ENCODE measurements at regions not wholly inside any gene's neighbourhood (a gene's known extent, or its start where the extent isn't known, plus 50 kb on each side); places are given as distances from the start of the nearest gene placed in this dataset.

DNA sequence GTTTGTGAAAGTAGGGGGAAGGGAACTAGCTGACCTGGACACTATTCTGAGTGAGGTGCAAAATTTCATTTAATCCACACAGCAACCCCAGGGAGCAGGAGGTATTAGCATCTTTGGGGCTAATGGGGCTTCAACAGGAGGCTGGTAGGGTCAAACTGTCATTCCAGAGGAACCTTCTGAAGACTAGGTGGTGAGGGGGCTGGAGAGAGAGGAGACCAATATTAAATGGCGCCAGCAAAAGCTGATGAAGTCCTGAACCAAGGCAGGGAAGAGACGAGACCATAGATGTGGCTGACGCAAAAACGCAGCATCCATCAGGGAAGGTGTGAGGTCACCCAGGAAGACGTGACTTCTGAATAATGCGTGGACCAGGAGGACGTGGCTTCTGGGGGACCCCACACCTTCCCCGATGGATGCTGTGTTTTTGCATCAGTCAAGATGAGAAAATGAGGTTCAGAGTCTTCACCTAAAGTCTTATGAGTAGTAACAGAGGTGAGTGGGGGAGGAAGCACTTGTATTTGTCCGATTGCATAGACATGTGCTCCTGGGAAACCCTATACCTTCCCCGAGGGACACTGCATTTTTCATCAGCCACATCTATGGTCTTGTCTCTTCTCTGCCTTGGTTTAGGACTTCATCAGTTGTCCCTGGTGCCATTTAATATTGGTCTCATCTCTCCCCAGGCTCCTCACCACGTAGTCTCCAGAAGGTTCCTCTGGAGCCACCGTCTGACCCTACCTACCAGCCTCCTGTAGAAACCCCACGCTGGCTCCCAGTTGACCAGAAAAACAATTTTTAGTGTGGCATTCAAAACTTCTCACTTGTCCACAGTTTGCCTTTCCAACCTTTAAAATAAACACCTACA, 188.6 kb downstream of the MYCN start:
- H3K9me2 ChIP-seq (ENCODE audit: insufficient read depth, low read length), result no peaks in the 10 kb centered on the region
- H3K4me2 ChIP-seq (ENCODE audit: low read length), result no peak overlapping the region
- no peaks in the 10 kb centered on the region for H3K9me3 ChIP-seq (ENCODE audit: low read length)
- no peak overlapping the region for H3K9ac ChIP-seq (ENCODE audit: low read length)
- no peaks in the 10 kb centered on the region for H3K79me2 ChIP-seq (replicated peaks; ENCODE audit: insufficient read depth, low read length)
- TF ChIP-seq RAD21 (conservative IDR thresholded peaks at IDR 0.05) (no peak), MXI1 (conservative IDR thresholded peaks at IDR 0.05; ENCODE audit: poor library complexity, severe bottlenecking) (no peak)
- no peak overlapping the region for H2AFZ ChIP-seq (ENCODE audit: low read depth, low read length)
- no peak overlapping the region for H3K27ac ChIP-seq (ENCODE audit: low read length)
- no peaks in the 10 kb centered on the region for H3K36me3 ChIP-seq (ENCODE audit: insufficient read depth, low read length)
- H3K4me3 ChIP-seq (ENCODE audit: low read length), result no peak overlapping the region
- H4K20me1 ChIP-seq (ENCODE audit: insufficient read depth), result no peaks in the 10 kb centered on the region
- no peaks in the 10 kb centered on the region for H3K27me3 ChIP-seq (ENCODE audit: insufficient read depth, low read depth, low read length)
- no peaks in the 10 kb centered on the region for H3F3A ChIP-seq (ENCODE audit: insufficient read depth, low read length, poor library complexity, severe bottlenecking)

DNA sequence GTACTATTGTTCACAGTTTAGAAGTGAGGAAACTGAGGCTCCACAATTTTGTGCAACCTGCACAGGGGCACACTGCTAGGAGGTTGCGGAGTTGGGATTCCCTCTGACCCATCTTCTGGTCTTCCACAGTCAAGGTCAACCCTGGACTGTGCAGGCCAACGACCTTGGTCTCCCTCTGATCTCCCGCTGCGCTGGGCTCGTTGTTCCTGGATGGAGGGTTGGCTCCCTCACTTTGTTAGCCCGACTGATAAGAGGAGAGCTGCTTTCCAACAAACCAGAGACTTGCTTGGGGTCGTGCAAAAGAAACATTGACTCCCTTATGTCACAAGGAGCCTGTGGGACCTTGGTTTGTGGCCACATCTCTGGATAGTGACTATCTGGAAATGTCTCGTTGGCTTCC, 187.6 kb downstream of the MYCN start:
- Histone ChIP-seq H2AFZ (ENCODE audit: low read depth, low read length) (no peak overlapping the region), H3F3A (ENCODE audit: insufficient read depth, low read length, poor library complexity, severe bottlenecking) (no peaks in the 10 kb centered on the region), H3K9ac (ENCODE audit: low read length) (no peak overlapping the region), H4K20me1 (ENCODE audit: insufficient read depth) (no peaks in the 10 kb centered on the region), H3K4me2 (ENCODE audit: low read length) (no peak overlapping the region), H3K27ac (ENCODE audit: low read length) (no peak overlapping the region), H3K9me2 (ENCODE audit: insufficient read depth, low read length) (no peaks in the 10 kb centered on the region), H3K36me3 (ENCODE audit: insufficient read depth, low read length) (no peaks in the 10 kb centered on the region), H3K4me3 (ENCODE audit: low read length) (no peak overlapping the region), H3K79me2 (replicated peaks; ENCODE audit: insufficient read depth, low read length) (no peaks in the 10 kb centered on the region), H3K9me3 (ENCODE audit: low read length) (no peaks in the 10 kb centered on the region), H3K27me3 (ENCODE audit: insufficient read depth, low read depth, low read length) (no peaks in the 10 kb centered on the region)
- TF ChIP-seq POLR2AphosphoS5 (IDR thresholded peaks at IDR 0.05) (no peak), EP300 (conservative IDR thresholded peaks at IDR 0.05; ENCODE audit: poor library complexity, severe bottlenecking) (no peak), TAF1 (IDR thresholded peaks at IDR 0.05; ENCODE audit: low read depth) (no peak), EZH2 (IDR thresholded peaks at IDR 0.05; ENCODE audit: borderline replicate concordance, insufficient read depth, low read length, poor library complexity, severe bottlenecking) (no peak), RAD21 (conservative IDR thresholded peaks at IDR 0.05) (no peak), SMC3 (conservative IDR thresholded peaks at IDR 0.05; ENCODE audit: poor library complexity) (no peak)
- TF ChIP-seq, protein P1, sequence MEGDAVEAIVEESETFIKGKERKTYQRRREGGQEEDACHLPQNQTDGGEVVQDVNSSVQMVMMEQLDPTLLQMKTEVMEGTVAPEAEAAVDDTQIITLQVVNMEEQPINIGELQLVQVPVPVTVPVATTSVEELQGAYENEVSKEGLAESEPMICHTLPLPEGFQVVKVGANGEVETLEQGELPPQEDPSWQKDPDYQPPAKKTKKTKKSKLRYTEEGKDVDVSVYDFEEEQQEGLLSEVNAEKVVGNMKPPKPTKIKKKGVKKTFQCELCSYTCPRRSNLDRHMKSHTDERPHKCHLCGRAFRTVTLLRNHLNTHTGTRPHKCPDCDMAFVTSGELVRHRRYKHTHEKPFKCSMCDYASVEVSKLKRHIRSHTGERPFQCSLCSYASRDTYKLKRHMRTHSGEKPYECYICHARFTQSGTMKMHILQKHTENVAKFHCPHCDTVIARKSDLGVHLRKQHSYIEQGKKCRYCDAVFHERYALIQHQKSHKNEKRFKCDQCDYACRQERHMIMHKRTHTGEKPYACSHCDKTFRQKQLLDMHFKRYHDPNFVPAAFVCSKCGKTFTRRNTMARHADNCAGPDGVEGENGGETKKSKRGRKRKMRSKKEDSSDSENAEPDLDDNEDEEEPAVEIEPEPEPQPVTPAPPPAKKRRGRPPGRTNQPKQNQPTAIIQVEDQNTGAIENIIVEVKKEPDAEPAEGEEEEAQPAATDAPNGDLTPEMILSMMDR (IDR thresholded peaks at IDR 0.05; ENCODE audit: poor library complexity, severe bottlenecking), result no peak

DNA sequence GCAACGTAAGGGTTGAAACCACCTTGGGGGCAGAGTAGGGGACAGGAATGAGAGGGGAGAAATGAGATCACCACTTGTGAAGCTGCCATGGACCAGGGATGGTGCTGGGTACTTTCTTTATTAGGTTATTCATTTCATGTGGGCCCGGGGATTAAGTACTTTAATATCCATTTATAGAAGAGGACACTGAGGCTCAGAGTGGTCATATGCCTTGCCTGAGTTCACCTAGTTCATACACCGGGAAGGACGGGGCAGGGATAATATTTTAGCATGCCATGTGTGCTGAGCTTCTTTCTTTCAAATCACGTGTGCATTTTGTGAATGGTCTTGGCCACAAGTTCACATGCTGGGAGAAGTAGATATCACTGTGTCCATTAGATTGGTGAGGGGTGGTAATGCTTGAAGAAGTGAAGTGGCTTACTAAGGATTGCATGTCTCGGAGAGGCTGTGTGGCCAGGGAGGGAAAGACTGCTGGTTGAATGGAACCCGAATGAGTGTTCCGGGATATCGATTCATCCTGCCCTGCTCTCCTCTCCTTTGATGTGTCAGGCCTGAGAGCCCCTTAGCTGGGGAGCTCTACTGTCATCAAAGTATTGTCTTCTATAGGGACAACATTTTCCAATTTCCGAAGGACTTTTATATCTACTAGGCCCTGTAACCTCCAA, 187.1 kb downstream of the MYCN start:
- TF ChIP-seq, protein P1 (IDR thresholded peaks at IDR 0.05; ENCODE audit: poor library complexity, severe bottlenecking), result no peak
- TF ChIP-seq TAF1 (IDR thresholded peaks at IDR 0.05; ENCODE audit: low read depth) (no peak), EP300 (conservative IDR thresholded peaks at IDR 0.05; ENCODE audit: poor library complexity, severe bottlenecking) (no peak), EZH2 (IDR thresholded peaks at IDR 0.05; ENCODE audit: borderline replicate concordance, insufficient read depth, low read length, poor library complexity, severe bottlenecking) (no peak), RAD21 (conservative IDR thresholded peaks at IDR 0.05) (no peak), POLR2AphosphoS5 (IDR thresholded peaks at IDR 0.05) (no peak), SMC3 (conservative IDR thresholded peaks at IDR 0.05; ENCODE audit: poor library complexity) (no peak), MXI1 (conservative IDR thresholded peaks at IDR 0.05; ENCODE audit: poor library complexity, severe bottlenecking) (no peak)
- TF ChIP-seq, protein P2, sequence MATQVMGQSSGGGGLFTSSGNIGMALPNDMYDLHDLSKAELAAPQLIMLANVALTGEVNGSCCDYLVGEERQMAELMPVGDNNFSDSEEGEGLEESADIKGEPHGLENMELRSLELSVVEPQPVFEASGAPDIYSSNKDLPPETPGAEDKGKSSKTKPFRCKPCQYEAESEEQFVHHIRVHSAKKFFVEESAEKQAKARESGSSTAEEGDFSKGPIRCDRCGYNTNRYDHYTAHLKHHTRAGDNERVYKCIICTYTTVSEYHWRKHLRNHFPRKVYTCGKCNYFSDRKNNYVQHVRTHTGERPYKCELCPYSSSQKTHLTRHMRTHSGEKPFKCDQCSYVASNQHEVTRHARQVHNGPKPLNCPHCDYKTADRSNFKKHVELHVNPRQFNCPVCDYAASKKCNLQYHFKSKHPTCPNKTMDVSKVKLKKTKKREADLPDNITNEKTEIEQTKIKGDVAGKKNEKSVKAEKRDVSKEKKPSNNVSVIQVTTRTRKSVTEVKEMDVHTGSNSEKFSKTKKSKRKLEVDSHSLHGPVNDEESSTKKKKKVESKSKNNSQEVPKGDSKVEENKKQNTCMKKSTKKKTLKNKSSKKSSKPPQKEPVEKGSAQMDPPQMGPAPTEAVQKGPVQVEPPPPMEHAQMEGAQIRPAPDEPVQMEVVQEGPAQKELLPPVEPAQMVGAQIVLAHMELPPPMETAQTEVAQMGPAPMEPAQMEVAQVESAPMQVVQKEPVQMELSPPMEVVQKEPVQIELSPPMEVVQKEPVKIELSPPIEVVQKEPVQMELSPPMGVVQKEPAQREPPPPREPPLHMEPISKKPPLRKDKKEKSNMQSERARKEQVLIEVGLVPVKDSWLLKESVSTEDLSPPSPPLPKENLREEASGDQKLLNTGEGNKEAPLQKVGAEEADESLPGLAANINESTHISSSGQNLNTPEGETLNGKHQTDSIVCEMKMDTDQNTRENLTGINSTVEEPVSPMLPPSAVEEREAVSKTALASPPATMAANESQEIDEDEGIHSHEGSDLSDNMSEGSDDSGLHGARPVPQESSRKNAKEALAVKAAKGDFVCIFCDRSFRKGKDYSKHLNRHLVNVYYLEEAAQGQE (IDR thresholded peaks at IDR 0.05; ENCODE audit: borderline replicate concordance), result no peak
- no peak overlapping the region for H2AFZ ChIP-seq (ENCODE audit: low read depth, low read length)
- no peaks in the 10 kb centered on the region for H3K27me3 ChIP-seq (ENCODE audit: insufficient read depth, low read depth, low read length)
- H3K9ac ChIP-seq (ENCODE audit: low read length), result no peak overlapping the region
- H3K79me2 ChIP-seq (replicated peaks; ENCODE audit: insufficient read depth, low read length), result no peaks in the 10 kb centered on the region
- no peaks in the 10 kb centered on the region for H3F3A ChIP-seq (ENCODE audit: insufficient read depth, low read length, poor library complexity, severe bottlenecking)
- H3K4me2 ChIP-seq (ENCODE audit: low read length), result no peak overlapping the region
- no peak overlapping the region for H3K27ac ChIP-seq (ENCODE audit: low read length)
- no peak overlapping the region for H3K4me3 ChIP-seq (ENCODE audit: low read length)
- no peaks in the 10 kb centered on the region for H3K36me3 ChIP-seq (ENCODE audit: insufficient read depth, low read length)
- H4K20me1 ChIP-seq (ENCODE audit: insufficient read depth), result no peaks in the 10 kb centered on the region
- no peaks in the 10 kb centered on the region for H3K9me3 ChIP-seq (ENCODE audit: low read length)
- H3K9me2 ChIP-seq (ENCODE audit: insufficient read depth, low read length), result no peaks in the 10 kb centered on the region
